WTC11 (cell line): ENCODE measurements at regions not wholly inside any gene's neighbourhood (a gene's known extent, or its start where the extent isn't known, plus 50 kb on each side); places are given as distances from the start of the nearest gene placed in this dataset.

Source experiments
- ATAC-seq: fragments of 200-7000 bp; cut with Tn5 transposase; 2 replicates; pipeline ENCODE4 v1.10.0; 2021; ENCODE audit warnings: mild to moderate bottlenecking, moderate library complexity
- CTCF ChIA-PET: fragments of 300-600 bp; sonication (Branson Sonifier 250); formaldehyde crosslinking; loops from one replicate; lab custom pipeline; 2021; ENCODE audit warnings: antibody characterized with exemption; lab: Charles Lee
- POLR2A ChIA-PET: fragments of 350-600 bp; sonication (Branson Sonifier 250); formaldehyde crosslinking; loops from one replicate; lab custom pipeline; 2021; ENCODE audit warnings: antibody characterized with exemption; lab: Charles Lee
- DNase-seq: peaks from one replicate; pipeline ENCODE4 v3.0.0; 2021; ENCODE audit warnings: low spot score
- H3K27ac Mint-ChIP-seq: 2 replicates; pipeline ENCODE4 v1.8.0; 2021; ENCODE audit warnings: mixed read lengths
- H3K27me3 Mint-ChIP-seq: 2 replicates; pipeline ENCODE4 v1.8.0; 2021; ENCODE audit warnings: low read depth, mild to moderate bottlenecking, moderate library complexity, mixed read lengths
- H3K36me3 Mint-ChIP-seq: 2 replicates; pipeline ENCODE4 v1.8.0; 2021; ENCODE audit warnings: mixed read lengths
- H3K4me1 Mint-ChIP-seq: 2 replicates; pipeline ENCODE4 v1.8.0; 2022; ENCODE audit warnings: mixed read lengths
- H3K4me3 Mint-ChIP-seq: 2 replicates; pipeline ENCODE4 v1.8.0; 2021; ENCODE audit warnings: mild to moderate bottlenecking, moderate library complexity, mixed read lengths
- H3K9me3 Mint-ChIP-seq: 2 replicates; pipeline ENCODE4 v1.8.0; 2021; ENCODE audit warnings: mixed read lengths
- CBFB ChIP-seq: sonication (generic); formaldehyde crosslinking; IDR thresholded peaks from 2 replicates; pipeline ENCODE4 v1.8.1; 2022; ENCODE audit warnings: mild to moderate bottlenecking, low read depth, missing genetic modification reagents
- CREM ChIP-seq: sonication (generic); formaldehyde crosslinking; IDR thresholded peaks from 2 replicates; pipeline ENCODE4 v1.8.1; 2022; ENCODE audit warnings: mild to moderate bottlenecking, missing genetic modification reagents, moderate library complexity
- EMX1 ChIP-seq: fragments of 250-450 bp; sonication (Bioruptor Pico); IDR thresholded peaks from 2 replicates; pipeline ENCODE4 v1.8.0; 2021; ENCODE audit warnings: mild to moderate bottlenecking
- GABPB1 ChIP-seq: sonication (generic); formaldehyde crosslinking; IDR thresholded peaks from 2 replicates; pipeline ENCODE4 v1.8.1; 2023; ENCODE audit warnings: mild to moderate bottlenecking, missing genetic modification reagents
- GRHL2 ChIP-seq: fragments of 250-450 bp; sonication (Bioruptor Pico); IDR thresholded peaks from 2 replicates; pipeline ENCODE4 v1.8.0; 2022; ENCODE audit warnings: mild to moderate bottlenecking, moderate library complexity; ENCODE audit not compliant: insufficient replicate concordance, severe bottlenecking
- IRF2 ChIP-seq: sonication (generic); formaldehyde crosslinking; IDR thresholded peaks from 2 replicates; pipeline ENCODE4 v1.8.0; 2022; ENCODE audit warnings: low read depth, missing genetic modification reagents, borderline replicate concordance
- JAZF1 ChIP-seq: fragments of 250-450 bp; sonication (Bioruptor Pico); IDR thresholded peaks from 2 replicates; pipeline ENCODE4 v1.9.0; 2021; ENCODE audit warnings: moderate library complexity, mild to moderate bottlenecking, inconsistent platforms
- KAT7 ChIP-seq: sonication (generic); formaldehyde crosslinking; IDR thresholded peaks from 2 replicates; pipeline ENCODE4 v1.8.1; 2023; ENCODE audit warnings: missing genetic modification reagents, mild to moderate bottlenecking, borderline replicate concordance
- MXD4 ChIP-seq: fragments of 250-450 bp; sonication (Bioruptor Pico); IDR thresholded peaks from 2 replicates; pipeline ENCODE4 v1.8.0; 2021; ENCODE audit warnings: mild to moderate bottlenecking, moderate library complexity, borderline replicate concordance
- NFYB ChIP-seq: sonication (generic); formaldehyde crosslinking; conservative IDR thresholded peaks from 2 replicates; pipeline ENCODE4 v1.8.0; 2022; ENCODE audit warnings: low read depth, missing genetic modification reagents
- NR2C2 ChIP-seq: sonication (generic); formaldehyde crosslinking; IDR thresholded peaks from 2 replicates; pipeline ENCODE4 v1.8.0; 2022; ENCODE audit warnings: mild to moderate bottlenecking, missing genetic modification reagents
- NR3C1 ChIP-seq: sonication (generic); formaldehyde crosslinking; conservative IDR thresholded peaks from 2 replicates; pipeline ENCODE4 v1.8.1; 2023; ENCODE audit warnings: low read depth, mild to moderate bottlenecking, missing genetic modification reagents
- PRRX2 ChIP-seq: fragments of 250-450 bp; sonication (Bioruptor Pico); IDR thresholded peaks from 2 replicates; pipeline ENCODE4 v1.8.0; 2021; ENCODE audit warnings: mild to moderate bottlenecking
- RELA ChIP-seq: sonication (generic); formaldehyde crosslinking; IDR thresholded peaks from 2 replicates; pipeline ENCODE4 v1.8.1; 2022; ENCODE audit warnings: missing genetic modification reagents, mild to moderate bottlenecking, borderline replicate concordance
- SMAD3 ChIP-seq: sonication (generic); formaldehyde crosslinking; IDR thresholded peaks from 2 replicates; pipeline ENCODE4 v1.8.0; 2022; ENCODE audit warnings: missing genetic modification reagents, mild to moderate bottlenecking, borderline replicate concordance
- SMAD4 ChIP-seq: sonication (generic); formaldehyde crosslinking; IDR thresholded peaks from 2 replicates; pipeline ENCODE4 v1.8.0; 2022; ENCODE audit warnings: mild to moderate bottlenecking, missing genetic modification reagents
- SOX15 ChIP-seq: fragments of 250-450 bp; sonication (Bioruptor Pico); IDR thresholded peaks from 2 replicates; pipeline ENCODE4 v1.9.0; 2021; ENCODE audit warnings: mild to moderate bottlenecking
- ZNF219 ChIP-seq: sonication (generic); formaldehyde crosslinking; IDR thresholded peaks from 2 replicates; pipeline ENCODE4 v1.8.0; 2023; ENCODE audit warnings: missing genetic modification reagents, mild to moderate bottlenecking, borderline replicate concordance
- ZNF416 ChIP-seq: fragments of 250-450 bp; sonication (Bioruptor Pico); IDR thresholded peaks from 2 replicates; pipeline ENCODE4 v1.9.0; 2021; ENCODE audit warnings: mild to moderate bottlenecking, inconsistent platforms
- ZNF423 ChIP-seq: fragments of 250-450 bp; sonication (Bioruptor Pico); IDR thresholded peaks from 2 replicates; pipeline ENCODE4 v2.1.2; 2022; ENCODE audit warnings: mild to moderate bottlenecking, moderate library complexity
- TF ChIP-seq, protein P1 (sequence below): fragments of 250-450 bp; sonication (Bioruptor Pico); IDR thresholded peaks from 2 replicates; pipeline ENCODE4 v1.8.0; 2021; ENCODE audit warnings: mild to moderate bottlenecking
- TF ChIP-seq, protein P2 (sequence below): sonication (generic); formaldehyde crosslinking; IDR thresholded peaks from 2 replicates; pipeline ENCODE4 v1.8.1; 2023; ENCODE audit warnings: mild to moderate bottlenecking, missing genetic modification reagents, moderate library complexity
- TF ChIP-seq, protein P3 (sequence below): sonication (generic); formaldehyde crosslinking; IDR thresholded peaks from 2 replicates; pipeline ENCODE4 v1.8.0; 2022; ENCODE audit warnings: mild to moderate bottlenecking, missing genetic modification reagents
- TF ChIP-seq, protein P4 (sequence below): sonication (generic); formaldehyde crosslinking; IDR thresholded peaks from 2 replicates; pipeline ENCODE4 v1.8.1; 2023; ENCODE audit warnings: mild to moderate bottlenecking, missing genetic modification reagents
- TF ChIP-seq, protein P5 (sequence below): sonication (generic); formaldehyde crosslinking; IDR thresholded peaks from 2 replicates; pipeline ENCODE4 v1.8.0; 2022; ENCODE audit warnings: mild to moderate bottlenecking, missing genetic modification reagents
- TF ChIP-seq, protein P6 (sequence below): sonication (generic); formaldehyde crosslinking; IDR thresholded peaks from 2 replicates; pipeline ENCODE4 v1.8.0; 2022; ENCODE audit warnings: mild to moderate bottlenecking, missing genetic modification reagents

DNA sequence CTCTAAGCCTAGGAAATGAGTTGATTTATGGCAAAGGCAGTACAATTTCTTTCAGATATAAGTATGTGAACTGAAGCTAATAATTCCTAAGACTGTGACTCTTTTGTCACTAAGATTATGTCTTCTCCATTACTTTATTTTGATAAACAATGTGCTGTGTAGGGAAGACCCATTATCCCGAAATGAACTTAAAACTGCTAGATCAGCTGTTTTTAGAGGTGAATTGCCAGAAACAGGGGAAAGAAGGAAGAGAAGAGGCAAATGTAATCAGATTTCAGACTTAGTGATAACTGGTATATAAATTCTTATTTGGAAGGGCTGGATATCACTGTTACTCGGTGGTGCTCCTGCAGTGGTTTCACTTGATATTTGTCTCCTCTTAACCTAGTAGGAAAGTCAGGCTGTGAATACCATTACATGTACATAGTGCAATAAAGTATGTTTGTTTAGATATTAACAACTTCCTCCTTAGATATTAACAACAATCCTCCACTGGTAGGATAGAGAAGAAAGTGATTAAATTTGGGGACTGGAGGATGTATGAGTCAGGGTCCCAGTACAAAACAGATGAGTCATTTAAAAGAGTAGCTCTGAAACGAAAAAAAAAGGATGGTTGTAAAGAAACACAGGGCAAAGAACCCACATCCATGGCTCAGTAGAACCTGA lies 338.5 kb upstream of the KCNH8 start:
- CTCF ChIA-PET = no interaction called here
- POLR2A ChIA-PET = no interaction called here
- DNase-seq (no peak), ATAC-seq (no peak)
- Mint-ChIP-seq H3K4me1 (peaks cover 7% of the 10 kb centered on the region; the same call in 1 of the 2 replicates), H3K4me3 (no peak overlapping the region), H3K27ac (no peak overlapping the region), H3K27me3 (no peaks in the 10 kb centered on the region; the same call in 1 of the 2 replicates), H3K9me3 (no peaks in the 10 kb centered on the region; the same call in 1 of the 2 replicates), H3K36me3 (no peaks in the 10 kb centered on the region)
- TF ChIP-seq, protein P1, sequence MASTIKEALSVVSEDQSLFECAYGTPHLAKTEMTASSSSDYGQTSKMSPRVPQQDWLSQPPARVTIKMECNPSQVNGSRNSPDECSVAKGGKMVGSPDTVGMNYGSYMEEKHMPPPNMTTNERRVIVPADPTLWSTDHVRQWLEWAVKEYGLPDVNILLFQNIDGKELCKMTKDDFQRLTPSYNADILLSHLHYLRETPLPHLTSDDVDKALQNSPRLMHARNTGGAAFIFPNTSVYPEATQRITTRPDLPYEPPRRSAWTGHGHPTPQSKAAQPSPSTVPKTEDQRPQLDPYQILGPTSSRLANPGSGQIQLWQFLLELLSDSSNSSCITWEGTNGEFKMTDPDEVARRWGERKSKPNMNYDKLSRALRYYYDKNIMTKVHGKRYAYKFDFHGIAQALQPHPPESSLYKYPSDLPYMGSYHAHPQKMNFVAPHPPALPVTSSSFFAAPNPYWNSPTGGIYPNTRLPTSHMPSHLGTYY = no peak
- TF ChIP-seq CREM (CRISPR knock-in tag) (no peak), CBFB (CRISPR knock-in tag) (no peak), MXD4 (no peak), RELA (CRISPR knock-in tag) (no peak), ZNF416 (no peak), NFYB (CRISPR knock-in tag) (no peak), IRF2 (CRISPR knock-in tag) (no peak), EMX1 (CRISPR knock-in tag) (no peak)
- TF ChIP-seq, protein P2, sequence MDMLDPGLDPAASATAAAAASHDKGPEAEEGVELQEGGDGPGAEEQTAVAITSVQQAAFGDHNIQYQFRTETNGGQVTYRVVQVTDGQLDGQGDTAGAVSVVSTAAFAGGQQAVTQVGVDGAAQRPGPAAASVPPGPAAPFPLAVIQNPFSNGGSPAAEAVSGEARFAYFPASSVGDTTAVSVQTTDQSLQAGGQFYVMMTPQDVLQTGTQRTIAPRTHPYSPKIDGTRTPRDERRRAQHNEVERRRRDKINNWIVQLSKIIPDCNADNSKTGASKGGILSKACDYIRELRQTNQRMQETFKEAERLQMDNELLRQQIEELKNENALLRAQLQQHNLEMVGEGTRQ = no peak

DNA sequence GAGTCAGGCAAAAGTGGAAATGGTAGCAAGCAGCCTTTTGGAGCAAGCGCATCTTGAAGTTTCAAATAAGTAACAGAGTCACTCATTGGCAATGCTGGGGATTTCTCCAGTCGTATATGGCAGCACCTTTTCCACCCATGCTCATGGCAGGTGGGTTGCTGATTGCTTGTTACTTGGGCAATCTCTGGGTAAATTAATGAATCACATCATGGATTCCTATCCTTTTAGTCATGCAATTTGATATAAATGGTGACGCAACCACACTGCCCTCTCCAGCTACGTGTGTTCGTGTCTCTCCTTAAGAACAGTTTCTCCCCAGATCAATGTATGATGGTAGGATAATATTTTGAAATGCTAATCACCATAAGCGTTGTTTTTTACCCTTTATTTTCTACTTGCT lies 339.9 kb upstream of the KCNH8 start:
- ATAC-seq (no peak), DNase-seq (no peak)
- no peaks in the 10 kb centered on the region; the same call in 1 of the 2 replicates for H3K27me3 Mint-ChIP-seq
- no peaks in the 10 kb centered on the region; the same call in 1 of the 2 replicates for H3K9me3 Mint-ChIP-seq
- peaks cover 7% of the 10 kb centered on the region; the same call in 1 of the 2 replicates for H3K4me1 Mint-ChIP-seq
- ChIA-PET CTCF (no interaction called here), POLR2A (no interaction called here)
- H3K27ac Mint-ChIP-seq = no peak overlapping the region
- H3K36me3 Mint-ChIP-seq = no peaks in the 10 kb centered on the region
- no peak overlapping the region for H3K4me3 Mint-ChIP-seq
- TF ChIP-seq ZNF423 (CRISPR knock-in tag) = no peak
- no peak for TF ChIP-seq EMX1 (CRISPR knock-in tag)
- TF ChIP-seq, protein P3, sequence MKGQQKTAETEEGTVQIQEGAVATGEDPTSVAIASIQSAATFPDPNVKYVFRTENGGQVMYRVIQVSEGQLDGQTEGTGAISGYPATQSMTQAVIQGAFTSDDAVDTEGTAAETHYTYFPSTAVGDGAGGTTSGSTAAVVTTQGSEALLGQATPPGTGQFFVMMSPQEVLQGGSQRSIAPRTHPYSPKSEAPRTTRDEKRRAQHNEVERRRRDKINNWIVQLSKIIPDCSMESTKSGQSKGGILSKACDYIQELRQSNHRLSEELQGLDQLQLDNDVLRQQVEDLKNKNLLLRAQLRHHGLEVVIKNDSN (CRISPR knock-in tag) = no peak
- TF ChIP-seq ZNF416 = no peak
- TF ChIP-seq GRHL2 = no peak

DNA sequence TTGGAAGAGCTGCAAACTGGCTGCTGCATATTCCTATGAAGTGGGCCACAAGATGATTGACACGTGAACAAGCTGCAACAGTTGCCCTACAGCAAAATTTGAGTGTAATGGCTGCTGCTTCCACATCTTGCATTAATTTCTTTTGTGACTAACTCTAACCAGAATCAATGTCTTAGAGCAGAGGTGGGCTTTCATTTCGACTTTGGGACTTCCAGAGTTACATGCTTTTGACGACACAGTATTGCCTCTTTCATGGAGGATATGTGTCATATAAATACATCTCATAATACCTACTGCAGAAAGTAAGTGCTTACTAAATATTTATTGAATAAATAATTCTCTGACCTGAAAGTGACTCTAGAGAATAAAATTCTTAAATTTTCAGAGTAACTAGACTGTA lies 340.7 kb upstream of the KCNH8 start:
- DNase-seq (no peak), ATAC-seq (no peak)
- H3K27me3 Mint-ChIP-seq = no peaks in the 10 kb centered on the region; the same call in 1 of the 2 replicates
- H3K36me3 Mint-ChIP-seq = no peaks in the 10 kb centered on the region
- H3K9me3 Mint-ChIP-seq = no peaks in the 10 kb centered on the region; the same call in 1 of the 2 replicates
- H3K4me1 Mint-ChIP-seq = peaks cover 7% of the 10 kb centered on the region; the same call in 1 of the 2 replicates
- H3K4me3 Mint-ChIP-seq = no peak overlapping the region
- H3K27ac Mint-ChIP-seq = no peak overlapping the region
- POLR2A ChIA-PET = no interaction called here
- CTCF ChIA-PET = no interaction called here
- TF ChIP-seq, protein P4, sequence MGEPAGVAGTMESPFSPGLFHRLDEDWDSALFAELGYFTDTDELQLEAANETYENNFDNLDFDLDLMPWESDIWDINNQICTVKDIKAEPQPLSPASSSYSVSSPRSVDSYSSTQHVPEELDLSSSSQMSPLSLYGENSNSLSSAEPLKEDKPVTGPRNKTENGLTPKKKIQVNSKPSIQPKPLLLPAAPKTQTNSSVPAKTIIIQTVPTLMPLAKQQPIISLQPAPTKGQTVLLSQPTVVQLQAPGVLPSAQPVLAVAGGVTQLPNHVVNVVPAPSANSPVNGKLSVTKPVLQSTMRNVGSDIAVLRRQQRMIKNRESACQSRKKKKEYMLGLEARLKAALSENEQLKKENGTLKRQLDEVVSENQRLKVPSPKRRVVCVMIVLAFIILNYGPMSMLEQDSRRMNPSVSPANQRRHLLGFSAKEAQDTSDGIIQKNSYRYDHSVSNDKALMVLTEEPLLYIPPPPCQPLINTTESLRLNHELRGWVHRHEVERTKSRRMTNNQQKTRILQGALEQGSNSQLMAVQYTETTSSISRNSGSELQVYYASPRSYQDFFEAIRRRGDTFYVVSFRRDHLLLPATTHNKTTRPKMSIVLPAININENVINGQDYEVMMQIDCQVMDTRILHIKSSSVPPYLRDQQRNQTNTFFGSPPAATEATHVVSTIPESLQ (CRISPR knock-in tag) = no peak
- TF ChIP-seq SMAD3 (no peak), SMAD4 (CRISPR knock-in tag) (no peak), ZNF219 (CRISPR knock-in tag) (no peak), KAT7 (CRISPR knock-in tag) (no peak), SOX15 (CRISPR knock-in tag) (no peak), MXD4 (no peak), GABPB1 (no peak), NR2C2 (CRISPR knock-in tag) (no peak), NR3C1 (no peak), PRRX2 (no peak), JAZF1 (CRISPR knock-in tag) (no peak)
- TF ChIP-seq, protein P5, sequence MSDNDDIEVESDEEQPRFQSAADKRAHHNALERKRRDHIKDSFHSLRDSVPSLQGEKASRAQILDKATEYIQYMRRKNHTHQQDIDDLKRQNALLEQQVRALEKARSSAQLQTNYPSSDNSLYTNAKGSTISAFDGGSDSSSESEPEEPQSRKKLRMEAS (CRISPR knock-in tag) = no peak
- TF ChIP-seq, protein P6, sequence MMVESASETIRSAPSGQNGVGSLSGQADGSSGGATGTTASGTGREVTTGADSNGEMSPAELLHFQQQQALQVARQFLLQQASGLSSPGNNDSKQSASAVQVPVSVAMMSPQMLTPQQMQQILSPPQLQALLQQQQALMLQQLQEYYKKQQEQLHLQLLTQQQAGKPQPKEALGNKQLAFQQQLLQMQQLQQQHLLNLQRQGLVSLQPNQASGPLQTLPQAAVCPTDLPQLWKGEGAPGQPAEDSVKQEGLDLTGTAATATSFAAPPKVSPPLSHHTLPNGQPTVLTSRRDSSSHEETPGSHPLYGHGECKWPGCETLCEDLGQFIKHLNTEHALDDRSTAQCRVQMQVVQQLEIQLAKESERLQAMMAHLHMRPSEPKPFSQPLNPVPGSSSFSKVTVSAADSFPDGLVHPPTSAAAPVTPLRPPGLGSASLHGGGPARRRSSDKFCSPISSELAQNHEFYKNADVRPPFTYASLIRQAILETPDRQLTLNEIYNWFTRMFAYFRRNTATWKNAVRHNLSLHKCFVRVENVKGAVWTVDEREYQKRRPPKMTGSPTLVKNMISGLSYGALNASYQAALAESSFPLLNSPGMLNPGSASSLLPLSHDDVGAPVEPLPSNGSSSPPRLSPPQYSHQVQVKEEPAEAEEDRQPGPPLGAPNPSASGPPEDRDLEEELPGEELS = no peak
